Gastroesophageal sphincter (tissue), 3 donors: ENCODE measurements at regions not wholly inside any gene's neighbourhood (a gene's known extent, or its start where the extent isn't known, plus 50 kb on each side); places are given as distances from the start of the nearest gene placed in this dataset.
"Not testable (repeated sequence)": the region's sequence is repeated elsewhere in the genome, so short reads cannot be mapped to it uniquely, and the experiment has no call there.

Experiments used
- CTCF ChIP-seq, 4 experiments: fragments of 200-600 bp in 2 of 4; fragments of 450-650 bp in 2 of 4; sonication (generic) in 1 of 4; IDR thresholded peaks; one replicate each; pipeline ENCODE4 v1.5.1; 2017 to 2019; ENCODE audit warnings: antibody characterized with exemption in 4 of 4, mild to moderate bottlenecking in 2 of 4, moderate library complexity in 2 of 4
- EP300 ChIP-seq: sonication (generic); formaldehyde crosslinking; IDR thresholded peaks from one replicate; pipeline ENCODE4 v1.6.1; 2017; ENCODE audit warnings: antibody characterized with exemption, mild to moderate bottlenecking
- POLR2A ChIP-seq, 2 donors: fragments of 450-650 bp; IDR thresholded peaks; one replicate each; pipeline ENCODE4 v1.6.1; 2017; ENCODE audit warnings: antibody characterized with exemption in 2 of 2, mild to moderate bottlenecking in 2 of 2, moderate library complexity in 1 of 2
- POLR2AphosphoS5 ChIP-seq: sonication (generic); formaldehyde crosslinking; IDR thresholded peaks from one replicate; pipeline ENCODE4 v1.6.1; 2017; ENCODE audit warnings: antibody characterized with exemption

GRCh38 chr1:149227933-149228665 lies 124.7 kb upstream of the NBPF9 start:
- TF ChIP-seq CTCF (IDR thresholded peaks at IDR 0.05); POLR2A (IDR thresholded peaks at IDR 0.05); POLR2AphosphoS5; EP300: not testable (repeated sequence)
